HUES6 (cell line): ENCODE measurements at regions not wholly inside any gene's neighbourhood (a gene's known extent, or its start where the extent isn't known, plus 50 kb on each side); places are given as distances from the start of the nearest gene placed in this dataset.

ENCODE experiments used
- H3K27ac ChIP-seq: 2 replicates; pipeline ENCODE4 v1.7.0; 2013; ENCODE audit warnings: low read depth, mild to moderate bottlenecking, low read length, inconsistent platforms
- H3K27me3 ChIP-seq: 2 replicates; pipeline ENCODE4 v1.6.1; 2013; ENCODE audit warnings: low read length; ENCODE audit not compliant: control insufficient read depth, insufficient read depth
- H3K36me3 ChIP-seq: 2 replicates; pipeline ENCODE4 v1.6.1; 2013; ENCODE audit warnings: low read length; ENCODE audit not compliant: control insufficient read depth, insufficient read depth
- H3K4me1 ChIP-seq: 2 replicates; pipeline ENCODE4 v1.6.1; 2013; ENCODE audit warnings: low read length; ENCODE audit not compliant: control insufficient read depth, insufficient read depth
- H3K4me3 ChIP-seq: 2 replicates; pipeline ENCODE4 v1.5.1; 2013; ENCODE audit warnings: low read depth, low read length
- H3K9ac ChIP-seq: one replicate; pipeline ENCODE4 v1.6.1; 2013; ENCODE audit warnings: mild to moderate bottlenecking, low read length
- H3K9me3 ChIP-seq: 2 replicates; pipeline ENCODE4 v1.6.1; 2013; ENCODE audit warnings: low read depth, low read length; ENCODE audit not compliant: control insufficient read depth, insufficient read depth

DNA sequence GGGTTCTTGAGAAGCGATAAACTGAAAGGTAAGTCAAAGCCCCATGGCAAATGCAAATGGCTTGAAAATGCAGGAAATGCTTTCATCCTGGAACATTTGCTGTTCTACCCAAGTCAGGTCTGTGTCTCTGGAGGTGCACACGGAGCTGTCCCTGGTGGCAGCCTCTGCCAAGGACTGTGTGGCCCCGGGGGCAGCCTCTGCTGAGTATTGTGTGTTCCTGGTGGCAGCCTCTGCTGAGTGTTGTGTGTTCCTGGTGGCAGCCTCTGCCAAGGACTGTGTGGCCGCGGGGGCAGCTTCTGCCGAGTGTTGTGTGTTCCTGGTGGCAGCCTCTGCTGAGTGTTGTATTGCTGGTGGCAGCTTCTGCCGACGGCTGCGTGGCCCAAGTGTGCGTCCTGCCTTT lies 135.6 kb upstream of the ALKAL2 start:
- Histone ChIP-seq H3K27ac (no peak overlapping the region), H3K4me1 (0 out of 2 replicates have a peak, but pooled peaks cover 3% of the 10 kb centered on the region), H3K9ac (no peak overlapping the region), H3K36me3 (no peaks in the 10 kb centered on the region), H3K27me3 (no peaks in the 10 kb centered on the region), H3K9me3 (no peaks in the 10 kb centered on the region), H3K4me3 (no peak overlapping the region)

- Histone ChIP-seq H3K27ac (no peak overlapping the region), H3K4me1 (0 out of 2 replicates have a peak, but pooled peaks cover 3% of the 10 kb centered on the region)
These were observed 135.0 kb upstream of the ALKAL2 start for GRCh38 chr2:422676-423435.

GRCh38 chr2:421406-421805 lies 133.5 kb upstream of the ALKAL2 start:
- Histone ChIP-seq H3K27ac (no peak overlapping the region), H3K27me3 (no peaks in the 10 kb centered on the region), H3K4me1 (0 out of 2 replicates have a peak, but pooled peaks cover 3% of the 10 kb centered on the region), H3K4me3 (no peak overlapping the region), H3K9ac (no peak overlapping the region), H3K36me3 (no peaks in the 10 kb centered on the region), H3K9me3 (no peaks in the 10 kb centered on the region)

More at GRCh38 chr2:422676-423435, 135.0 kb upstream of the ALKAL2 start:
- no peaks in the 10 kb centered on the region for H3K27me3 ChIP-seq
- no peaks in the 10 kb centered on the region for H3K36me3 ChIP-seq
- no peaks in the 10 kb centered on the region for H3K9me3 ChIP-seq
- no peak overlapping the region for H3K9ac ChIP-seq
- no peak overlapping the region for H3K4me3 ChIP-seq

GRCh38 chr2:419687-420317 lies 131.9 kb upstream of the ALKAL2 start:
- H3K4me1 ChIP-seq: 0 out of 2 replicates have a peak, but pooled peaks cover 3% of the 10 kb centered on the region
- no peaks in the 10 kb centered on the region for H3K27me3 ChIP-seq
- H3K9ac ChIP-seq: no peak overlapping the region

DNA sequence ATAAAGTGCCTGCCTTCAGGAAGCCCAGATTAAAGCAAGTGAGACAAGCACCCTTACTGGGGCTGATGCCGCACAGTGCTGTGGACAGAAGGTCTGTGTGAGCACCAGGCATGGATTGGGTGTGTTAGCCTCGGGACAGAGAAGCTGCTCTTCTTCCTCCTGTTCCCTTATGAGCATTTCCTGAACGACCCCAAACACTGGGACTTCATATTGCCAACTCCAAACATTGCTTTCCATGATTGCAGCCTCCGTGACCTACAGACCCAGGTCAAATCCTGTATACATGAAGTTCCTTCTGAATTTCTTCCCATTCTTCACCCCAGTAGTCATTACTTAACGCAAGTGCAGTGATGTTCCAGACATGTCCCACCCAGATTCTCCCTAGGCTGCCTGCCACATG lies 129.8 kb upstream of the ALKAL2 start:
- H3K9me3 ChIP-seq: no peaks in the 10 kb centered on the region
- H3K27me3 ChIP-seq: no peaks in the 10 kb centered on the region
- H3K9ac ChIP-seq: no peak overlapping the region
- H3K4me3 ChIP-seq: no peak overlapping the region
- H3K36me3 ChIP-seq: no peaks in the 10 kb centered on the region
- no peaks in the 10 kb centered on the region for H3K4me1 ChIP-seq
- no peak overlapping the region for H3K27ac ChIP-seq

More at GRCh38 chr2:419687-420317, 131.9 kb upstream of the ALKAL2 start:
- Histone ChIP-seq H3K36me3 (no peaks in the 10 kb centered on the region), H3K27ac (no peak overlapping the region), H3K4me3 (no peak overlapping the region), H3K9me3 (no peaks in the 10 kb centered on the region)

DNA sequence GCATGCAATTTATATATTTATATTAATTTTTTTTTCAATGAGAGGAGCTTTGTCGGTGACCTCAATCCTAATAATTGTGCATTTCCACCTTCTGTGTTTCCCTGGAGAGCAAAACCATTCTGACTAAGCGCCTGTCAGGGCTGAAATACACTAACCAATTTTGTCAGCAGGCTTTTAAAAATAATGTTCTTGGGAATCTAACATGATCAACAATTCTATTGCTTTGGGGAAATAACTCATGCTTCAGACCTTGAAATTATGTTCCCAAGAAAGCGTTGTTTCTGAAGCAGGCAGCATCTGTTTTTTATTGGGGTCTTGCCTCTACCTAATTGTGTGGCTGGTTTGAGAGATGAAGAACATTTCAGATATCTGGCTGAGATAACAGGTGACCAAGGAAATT lies 129.1 kb upstream of the ALKAL2 start:
- H3K9ac ChIP-seq: no peak overlapping the region
- H3K36me3 ChIP-seq: no peaks in the 10 kb centered on the region

DNA sequence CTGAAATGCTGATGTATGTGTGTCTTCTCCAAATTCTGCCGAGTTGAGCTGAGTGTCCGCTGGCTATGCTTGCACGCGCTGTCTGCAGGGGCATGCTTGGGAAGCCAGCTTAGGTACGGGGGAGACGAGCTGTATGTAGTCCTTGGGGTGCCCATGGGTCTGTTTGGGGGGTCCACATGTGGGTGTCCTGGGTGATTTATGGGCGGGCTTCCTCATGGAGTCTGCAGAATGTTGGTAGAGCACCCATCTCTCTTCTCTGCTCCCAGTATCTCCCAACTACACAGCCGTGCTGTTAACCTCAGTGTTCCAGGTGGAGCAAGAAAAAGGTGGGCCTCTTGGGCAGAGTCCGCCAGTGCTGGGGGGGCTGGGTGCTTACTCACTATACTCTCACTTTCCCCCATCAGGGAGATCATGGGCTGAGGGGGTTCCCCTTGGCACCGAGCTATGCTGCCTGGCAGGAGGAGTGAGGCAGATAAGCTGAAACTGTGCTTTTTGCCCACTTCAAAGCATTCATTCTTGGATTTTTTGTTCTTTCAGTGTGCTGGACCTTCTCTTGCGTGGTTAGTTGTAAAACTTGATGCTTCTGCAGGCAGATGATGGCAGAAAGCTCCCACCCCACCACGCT lies 128.2 kb upstream of the ALKAL2 start:
- Histone ChIP-seq H3K36me3 (no peaks in the 10 kb centered on the region), H3K4me1 (no peaks in the 10 kb centered on the region), H3K27ac (no peak overlapping the region), H3K9me3 (no peaks in the 10 kb centered on the region), H3K4me3 (no peak overlapping the region), H3K9ac (no peak overlapping the region), H3K27me3 (no peaks in the 10 kb centered on the region)

More for the DNA sequence above, 129.1 kb upstream of the ALKAL2 start:
- H3K9me3 ChIP-seq: no peaks in the 10 kb centered on the region
- H3K27ac ChIP-seq: no peak overlapping the region
- no peak overlapping the region for H3K4me3 ChIP-seq
- H3K27me3 ChIP-seq: no peaks in the 10 kb centered on the region
- H3K4me1 ChIP-seq: no peaks in the 10 kb centered on the region

DNA sequence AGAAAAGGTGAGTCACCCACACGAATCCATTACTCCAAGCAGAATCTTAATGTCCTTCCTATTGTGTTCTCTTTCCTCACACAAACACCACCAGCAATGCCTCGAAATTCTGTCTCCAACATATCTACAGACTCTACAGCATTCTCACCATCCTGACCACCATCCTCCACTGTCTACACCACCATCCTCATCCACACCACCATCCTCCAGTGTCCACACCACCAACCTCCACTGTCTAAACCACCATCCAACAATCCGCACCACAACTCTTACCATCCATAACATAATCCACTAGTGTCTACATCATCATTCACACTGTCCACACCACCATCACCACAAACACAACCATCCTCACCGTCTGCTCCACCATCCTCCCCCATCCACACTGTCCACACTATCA lies 121.6 kb upstream of the ALKAL2 start:
- H3K9me3 ChIP-seq: peaks cover 7% of the 10 kb centered on the region; the same call in 1 of the 2 replicates
- H3K4me1 ChIP-seq: no peaks in the 10 kb centered on the region
- no peaks in the 10 kb centered on the region for H3K36me3 ChIP-seq
- no peak overlapping the region for H3K27ac ChIP-seq
- no peak overlapping the region for H3K4me3 ChIP-seq
- H3K9ac ChIP-seq: no peak overlapping the region
- H3K27me3 ChIP-seq: no peaks in the 10 kb centered on the region

DNA sequence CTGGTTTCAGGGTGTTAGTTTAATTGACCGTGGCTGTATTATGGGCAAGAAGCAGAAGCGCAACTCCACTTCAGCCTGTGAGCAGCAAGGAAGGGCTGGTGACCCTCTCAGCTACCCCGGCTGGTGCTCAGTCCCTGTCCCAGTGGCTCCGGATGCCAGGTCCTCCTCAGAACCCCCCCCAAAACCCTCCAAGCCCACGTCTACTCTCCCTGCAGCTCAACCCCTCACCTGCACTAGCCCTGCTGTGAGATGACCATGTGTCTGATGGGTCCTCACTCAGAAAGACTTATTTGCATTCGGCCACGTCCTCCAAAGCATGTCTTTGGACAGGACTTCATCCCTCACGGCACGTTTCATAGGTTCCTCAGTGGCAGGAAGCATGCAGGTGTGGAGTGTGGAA lies 119.7 kb upstream of the ALKAL2 start:
- H3K9me3 ChIP-seq: peaks cover 9% of the 10 kb centered on the region
- no peaks in the 10 kb centered on the region for H3K4me1 ChIP-seq
- no peaks in the 10 kb centered on the region for H3K27me3 ChIP-seq
- no peak overlapping the region for H3K4me3 ChIP-seq
- no peak overlapping the region for H3K27ac ChIP-seq
- no peaks in the 10 kb centered on the region for H3K36me3 ChIP-seq
- H3K9ac ChIP-seq: no peak overlapping the region

- no peak overlapping the region for H3K4me3 ChIP-seq
- H3K36me3 ChIP-seq: no peaks in the 10 kb centered on the region
- no peak overlapping the region for H3K27ac ChIP-seq
- H3K9ac ChIP-seq: no peak overlapping the region
- H3K27me3 ChIP-seq: no peaks in the 10 kb centered on the region
- no peaks in the 10 kb centered on the region for H3K4me1 ChIP-seq
- peaks cover 9% of the 10 kb centered on the region for H3K9me3 ChIP-seq
These were observed 119.0 kb upstream of the ALKAL2 start for GRCh38 chr2:406876-407275.

- Histone ChIP-seq H3K36me3 (no peaks in the 10 kb centered on the region), H3K4me3 (no peak overlapping the region), H3K9ac (no peak overlapping the region), H3K27me3 (no peaks in the 10 kb centered on the region), H3K4me1 (peaks cover 3% of the 10 kb centered on the region; the same call in 1 of the 2 replicates), H3K9me3 (peaks cover 9% of the 10 kb centered on the region), H3K27ac (no peak overlapping the region)
These were observed 118.3 kb upstream of the ALKAL2 start for GRCh38 chr2:406231-406630.
